ENCODE measurements at regions not wholly inside any gene's neighbourhood (a gene's known extent, or its start where the extent isn't known, plus 50 kb on each side); places are given as distances from the start of the nearest gene placed in this dataset.
A peak's percentile ranks its signal among the peaks of the same experiment; 100 is the strongest.
"Not testable (repeated sequence)": the region's sequence is repeated elsewhere in the genome, so short reads cannot be mapped to it uniquely, and the experiment has no call there.

DNA sequence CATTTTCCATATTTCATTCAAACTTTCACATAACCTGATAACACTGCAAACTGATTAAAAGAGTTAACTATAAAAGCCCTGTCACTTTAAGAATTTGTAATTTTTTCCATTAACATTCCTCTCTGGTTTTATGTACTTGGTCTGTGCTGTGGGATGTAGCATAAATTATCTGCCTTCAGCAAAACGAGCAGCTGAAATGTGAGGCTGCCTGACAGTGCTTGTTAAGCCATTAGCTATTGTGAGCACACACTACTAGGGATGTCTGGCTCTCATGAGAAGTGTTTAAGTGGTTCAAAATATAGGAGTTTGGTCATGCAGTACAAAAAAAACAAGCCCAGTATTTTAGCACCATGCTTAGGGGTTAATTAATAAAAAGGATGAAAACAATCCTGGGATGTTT is 63.0 kb downstream of the HOXA1 start:
- no peak for DNase-seq (ENCODE audit: low spot score)

DNA sequence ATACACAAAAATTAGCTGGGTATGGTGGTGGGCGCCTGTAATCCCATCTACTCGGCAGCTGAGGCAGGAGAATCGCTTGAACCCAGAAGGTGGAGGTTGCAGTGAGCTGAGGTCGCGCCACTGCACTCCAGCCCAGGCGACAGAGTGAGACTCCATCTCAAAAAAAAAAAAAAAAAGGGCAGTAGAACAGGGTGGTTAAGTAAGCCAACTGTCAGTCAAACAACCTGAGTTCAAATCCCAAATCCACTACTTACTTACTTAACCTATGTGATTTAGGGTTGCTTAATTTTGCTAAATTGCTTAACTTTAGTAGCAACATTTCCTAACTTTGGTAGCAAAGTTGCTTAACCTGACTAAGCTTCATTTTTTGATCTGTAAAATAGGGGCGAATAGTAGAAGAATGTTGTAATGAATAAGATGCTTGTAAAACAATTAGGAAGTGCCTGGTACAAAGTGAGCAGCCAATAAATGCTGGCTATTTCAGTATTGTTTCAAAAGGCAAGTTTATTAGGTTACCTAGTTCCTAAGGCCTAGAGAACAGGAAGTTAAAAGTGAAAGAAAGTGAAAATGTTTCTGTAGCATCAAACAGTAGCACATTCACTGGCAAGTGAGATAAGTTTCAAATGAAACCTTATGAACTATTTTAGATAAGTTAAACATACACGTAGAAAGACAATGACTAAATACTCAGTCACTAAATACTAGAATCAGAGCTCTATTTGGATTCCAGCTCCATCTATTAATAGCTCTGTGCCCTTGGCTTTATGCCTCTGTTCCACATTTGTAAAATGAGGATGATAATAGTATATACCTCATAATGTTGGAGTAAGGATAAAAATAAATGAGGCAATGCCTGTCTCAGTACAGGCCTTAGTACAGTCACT is 64.3 kb downstream of the HOXA1 start:
- DNase-seq (ENCODE audit: low spot score): no peak

DNA sequence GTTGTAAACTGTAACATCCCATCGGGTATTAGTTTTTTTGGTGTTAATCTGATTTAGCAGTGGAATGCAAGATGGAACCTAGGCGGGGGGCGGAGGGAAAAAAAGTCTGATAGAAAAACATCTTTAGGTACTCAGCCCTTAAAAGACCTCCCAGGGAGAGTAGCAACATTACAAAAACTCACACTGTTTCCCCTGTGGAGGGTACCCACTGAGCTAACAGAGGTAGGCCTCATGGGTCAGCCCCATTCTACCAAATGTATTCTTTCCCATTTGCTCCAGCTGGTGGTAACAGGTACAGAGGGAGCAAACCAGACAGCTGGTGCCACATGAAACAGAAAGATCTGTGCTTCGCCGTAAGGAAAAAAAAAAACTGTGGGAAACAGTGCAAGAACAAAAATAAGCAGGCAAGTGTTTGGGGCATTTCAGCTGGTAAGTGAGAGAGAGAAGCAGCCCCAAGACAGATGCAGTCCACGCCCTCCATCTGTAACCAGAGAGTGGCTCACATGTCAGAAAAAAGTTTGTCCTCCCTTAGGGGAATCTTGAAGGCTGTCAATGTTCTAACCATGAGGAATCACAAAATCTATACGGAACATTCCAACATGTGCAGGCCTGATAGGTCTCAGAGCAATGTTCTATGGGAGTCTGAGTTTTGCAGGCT is 65.3 kb downstream of the HOXA1 start:
- no peak for DNase-seq (ENCODE audit: low spot score)

DNA sequence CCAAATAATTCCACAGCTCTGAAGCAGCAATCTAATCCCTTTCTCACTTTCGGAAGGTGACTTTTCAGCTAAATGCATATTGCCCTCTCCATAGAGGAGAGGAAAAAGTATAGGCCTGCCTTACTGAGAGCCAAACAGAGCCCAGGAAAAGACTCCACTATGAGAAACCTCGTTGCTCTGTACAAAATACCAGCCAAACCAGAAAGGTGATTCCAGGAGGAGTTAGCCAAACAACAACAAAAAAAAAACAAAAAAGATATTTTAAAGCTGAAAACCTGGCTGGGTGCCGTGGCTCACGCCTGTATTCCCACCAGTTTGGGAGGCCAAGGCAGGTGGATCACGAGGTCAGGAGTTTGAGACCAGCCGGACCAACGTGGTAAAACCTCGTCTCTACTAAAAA is 70.5 kb downstream of the HOXA1 start:
- DNase-seq (ENCODE audit: low spot score): no peak

DNA sequence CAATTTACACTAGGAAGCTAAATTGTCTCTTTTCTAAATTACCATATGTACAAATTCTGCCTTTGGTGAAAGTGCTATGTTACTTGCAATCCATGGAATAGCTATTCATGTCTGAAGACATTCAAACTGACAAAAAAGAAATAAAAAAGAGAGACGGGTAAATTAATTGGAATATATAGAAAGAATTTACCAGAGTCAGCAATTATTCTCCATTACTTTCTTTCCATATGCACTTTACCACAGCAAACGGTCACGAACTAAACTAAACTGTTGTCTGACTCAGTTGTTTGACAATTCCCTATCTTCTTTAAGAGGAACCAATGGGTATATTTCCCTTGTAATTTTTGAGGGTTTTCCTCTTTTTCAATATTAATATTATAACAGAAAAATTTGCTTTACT is 85.7 kb downstream of the HOXA1 start:
- no peak for DNase-seq (ENCODE audit: low spot score)

DNA sequence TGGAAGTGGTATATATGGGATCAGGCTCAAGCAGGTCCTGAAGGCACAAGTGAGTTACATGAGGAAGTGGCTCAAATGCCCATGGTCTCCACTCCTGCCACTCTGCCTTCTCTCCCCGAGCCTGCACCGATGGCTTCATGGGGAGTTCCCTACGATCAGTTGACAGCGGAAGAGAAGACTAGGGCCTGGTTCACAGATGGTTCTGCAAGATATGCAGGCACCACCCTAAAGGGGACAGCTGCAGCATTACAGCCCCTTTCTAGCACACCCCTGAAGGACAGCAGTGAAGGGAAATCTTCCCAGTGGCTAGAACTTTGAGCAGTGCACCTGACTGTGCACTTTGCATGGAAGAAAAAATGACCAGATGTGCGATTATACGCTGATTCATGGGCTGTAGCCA is 95.3 kb downstream of the HOXA1 start:
- no peak for DNase-seq (ENCODE audit: low spot score)

DNA sequence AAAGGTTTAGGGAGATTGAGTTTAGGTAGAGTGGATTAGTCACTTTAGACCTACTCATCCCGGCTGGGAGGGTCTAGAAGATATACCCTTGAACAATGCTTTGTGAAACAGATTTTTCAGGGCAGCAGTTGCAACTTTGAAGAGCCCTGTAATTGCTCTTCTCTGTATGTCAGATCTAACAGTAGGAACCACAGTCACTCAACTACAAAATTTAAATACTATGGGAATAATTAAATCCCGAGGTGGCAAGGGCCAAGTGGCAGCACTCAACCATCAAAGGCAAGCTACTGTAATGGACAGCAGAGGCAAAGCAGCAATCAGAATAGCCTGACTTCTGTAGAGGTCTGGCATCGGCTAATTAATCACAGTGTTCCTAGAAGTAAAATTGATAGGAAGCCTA is 97.5 kb downstream of the HOXA1 start:
- not testable (repeated sequence) for DNase-seq (ENCODE audit: low spot score)

DNA sequence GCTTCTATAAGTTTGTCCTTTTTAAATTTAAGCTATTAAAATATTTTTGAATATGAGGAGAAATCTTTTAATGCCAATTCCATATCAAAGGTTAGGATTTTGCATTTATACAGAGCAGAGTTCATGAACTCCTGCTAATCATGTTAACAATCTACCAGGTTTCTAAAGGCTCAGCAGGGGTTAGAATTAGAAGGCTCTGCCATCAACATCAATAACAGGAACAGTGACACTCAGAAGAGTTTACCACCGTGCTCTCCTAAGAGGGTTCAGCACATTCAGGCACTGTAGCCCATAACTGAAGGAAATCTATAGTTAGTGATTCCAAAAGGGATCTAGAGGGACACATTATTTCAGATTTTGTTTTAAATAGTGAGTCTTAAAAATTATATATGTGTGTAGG is 100.1 kb downstream of the HOXA1 start:
- DNase-seq (ENCODE audit: low spot score): no peak

DNA sequence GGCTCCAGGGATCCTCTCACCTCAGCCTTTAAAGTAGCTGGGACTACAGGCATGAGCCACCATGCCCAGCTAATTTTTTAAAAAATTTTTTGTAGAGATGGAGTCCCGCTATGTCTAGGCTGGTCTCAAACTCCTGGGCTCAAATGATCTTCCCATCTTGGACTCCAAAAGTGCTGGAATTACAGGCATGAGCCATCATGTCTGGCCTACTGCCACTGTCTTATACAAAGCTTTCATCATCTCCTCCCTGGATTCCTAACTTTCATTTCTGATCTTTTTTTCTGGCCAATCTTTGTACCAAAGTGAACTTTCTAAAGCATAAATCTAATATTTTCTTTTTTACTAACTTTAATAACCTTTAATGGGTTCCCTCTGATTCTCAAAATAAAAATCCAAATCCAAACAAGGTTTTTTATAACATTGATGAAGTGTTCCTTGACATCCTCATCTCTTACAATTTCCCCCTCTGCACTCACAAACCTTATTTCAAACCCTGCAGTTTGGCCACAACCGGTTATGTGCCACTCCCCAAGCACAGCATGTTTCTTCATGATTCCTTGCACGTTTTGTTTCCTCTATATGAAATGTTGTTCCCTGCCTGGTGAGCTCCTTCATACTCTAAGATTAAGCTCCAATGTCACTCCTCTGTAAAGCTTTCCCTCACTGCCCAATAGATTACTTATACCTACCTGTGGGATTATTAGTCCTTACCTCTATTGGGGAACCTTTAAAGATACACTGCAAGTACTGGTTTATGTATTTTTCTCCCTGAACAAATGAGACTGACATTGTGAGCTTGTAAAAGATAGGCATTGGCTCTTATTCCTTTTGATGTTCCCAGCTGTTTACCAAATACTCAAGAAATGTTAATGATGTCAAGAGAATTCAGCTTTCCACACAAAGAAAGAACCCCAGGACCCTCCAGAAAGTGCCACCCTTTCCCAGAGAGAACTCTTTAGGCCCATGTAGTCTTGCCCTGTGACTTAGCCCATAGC is 101.7 kb downstream of the HOXA1 start:
- DNase-seq (ENCODE audit: low spot score): peak; percentile 51

DNA sequence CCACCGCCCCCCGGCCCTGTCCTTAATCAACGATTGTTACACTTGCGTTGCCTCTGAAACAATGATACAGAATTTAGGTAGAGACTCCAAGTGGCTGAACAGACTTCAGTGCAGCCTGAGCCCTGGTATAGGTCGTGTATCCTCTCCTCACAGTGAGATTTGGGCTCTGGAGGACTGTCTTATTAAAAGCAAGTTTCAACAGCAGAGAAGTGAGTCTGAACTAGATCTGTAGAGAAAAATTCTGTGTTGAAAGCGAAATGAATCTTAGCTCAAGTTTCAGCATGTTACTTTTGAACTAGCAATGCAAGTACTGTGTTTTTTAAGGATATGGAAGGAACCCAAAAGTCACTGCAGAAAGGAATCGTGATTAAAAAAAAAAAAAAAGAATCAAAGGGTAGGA is 103.1 kb downstream of the HOXA1 start:
- no peak for DNase-seq (ENCODE audit: low spot score)

DNA sequence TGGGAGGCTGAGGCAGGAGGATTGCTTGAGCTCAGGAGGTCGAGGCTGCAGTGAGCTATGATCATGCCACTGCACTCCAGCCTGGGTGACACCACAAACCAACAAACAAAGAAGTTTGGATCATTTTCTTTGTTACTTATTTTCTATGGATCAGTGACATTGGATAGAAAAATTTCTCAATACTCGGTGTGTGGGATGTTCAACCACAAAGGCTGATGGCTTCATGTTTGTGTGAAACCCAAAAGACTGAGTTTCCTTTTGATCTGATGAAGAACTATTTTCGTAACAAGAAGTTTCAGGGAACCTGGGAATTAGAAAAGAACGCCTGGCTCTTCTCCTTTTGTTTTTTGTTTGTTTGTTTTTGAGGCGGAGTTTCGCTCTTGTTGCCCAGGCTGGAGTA is 104.0 kb downstream of the HOXA1 start:
- DNase-seq (ENCODE audit: low spot score): no peak

DNA sequence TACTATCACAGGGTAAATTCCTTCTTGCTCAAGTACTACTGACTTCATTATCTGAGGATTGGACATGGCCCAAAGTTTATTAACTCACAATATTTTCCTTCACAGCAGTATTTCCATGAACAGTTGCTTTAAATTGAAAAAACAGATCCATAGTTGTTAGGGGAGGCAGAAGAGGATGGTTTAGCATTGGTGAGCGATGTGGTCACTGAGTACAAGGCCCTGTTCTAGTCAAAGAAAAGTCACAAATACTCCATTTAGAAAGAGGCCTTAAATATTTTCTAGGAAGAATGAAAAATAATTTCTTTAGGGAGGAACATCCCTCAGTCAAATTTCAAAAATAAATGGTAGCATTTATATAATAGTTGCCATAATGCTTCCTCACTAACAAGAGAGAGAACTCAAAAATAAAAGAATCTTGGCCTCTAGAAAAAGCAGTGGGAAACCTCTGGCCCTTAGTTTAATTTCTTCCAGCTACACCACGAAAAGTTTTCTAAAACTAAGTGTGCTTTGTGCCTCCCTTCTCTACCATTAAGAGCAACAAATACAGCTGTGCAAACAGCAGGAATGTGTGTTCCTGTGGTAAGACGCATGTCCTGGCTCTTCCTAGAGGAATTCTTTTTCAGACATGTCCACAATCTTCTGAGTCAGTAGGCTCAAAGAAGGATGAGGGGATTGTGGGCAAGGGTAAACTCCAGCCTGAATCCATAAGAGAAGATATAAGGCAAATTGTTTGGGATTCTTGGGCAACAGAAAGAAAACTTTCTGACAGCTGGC is 105.7 kb downstream of the HOXA1 start:
- no peak for DNase-seq (ENCODE audit: low spot score)

DNA sequence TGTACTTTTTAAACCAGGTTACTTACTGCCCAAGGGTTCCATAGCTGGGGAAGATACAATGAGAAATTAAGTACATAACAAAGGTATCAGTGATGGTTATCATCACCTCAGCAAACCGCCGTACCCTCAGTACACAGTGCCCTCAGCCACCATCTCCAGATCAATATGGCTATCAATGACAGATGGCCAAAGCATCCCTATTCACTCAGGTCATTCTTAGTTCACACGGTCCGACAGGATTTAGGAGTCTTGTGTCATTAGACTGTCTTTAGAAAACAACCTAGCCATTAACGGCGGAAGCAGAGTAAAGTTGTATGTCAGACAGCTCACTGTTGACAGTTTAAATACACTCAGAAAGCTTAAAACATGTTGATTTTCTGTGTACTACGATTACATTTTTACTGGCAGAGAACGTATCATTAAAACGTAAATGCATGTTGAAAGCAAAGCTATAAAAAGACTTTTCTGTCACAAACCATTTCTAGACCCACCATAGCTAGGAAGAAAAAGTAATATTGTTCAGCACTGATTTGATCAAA is 106.9 kb downstream of the HOXA1 start:
- DNase-seq (ENCODE audit: low spot score): no peak

DNA sequence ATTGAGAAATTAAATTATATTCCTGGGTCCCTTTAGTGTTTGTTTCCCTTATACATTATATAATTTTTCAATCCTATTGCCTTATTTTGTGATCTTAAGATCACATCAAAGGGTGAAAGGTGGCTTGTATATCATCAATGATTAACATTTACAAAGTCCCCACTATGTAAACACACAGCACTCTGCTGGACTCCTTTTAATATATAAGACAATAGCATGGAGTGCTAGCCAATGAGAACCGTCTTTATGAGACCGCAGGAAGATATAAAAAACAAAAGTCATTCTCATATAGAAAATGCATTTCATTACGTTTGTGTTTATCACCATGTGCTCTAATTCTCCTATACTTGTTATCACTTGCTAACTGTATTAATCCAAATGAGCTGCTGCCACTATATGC is 108.5 kb downstream of the HOXA1 start:
- no peak for DNase-seq (ENCODE audit: low spot score)

DNA sequence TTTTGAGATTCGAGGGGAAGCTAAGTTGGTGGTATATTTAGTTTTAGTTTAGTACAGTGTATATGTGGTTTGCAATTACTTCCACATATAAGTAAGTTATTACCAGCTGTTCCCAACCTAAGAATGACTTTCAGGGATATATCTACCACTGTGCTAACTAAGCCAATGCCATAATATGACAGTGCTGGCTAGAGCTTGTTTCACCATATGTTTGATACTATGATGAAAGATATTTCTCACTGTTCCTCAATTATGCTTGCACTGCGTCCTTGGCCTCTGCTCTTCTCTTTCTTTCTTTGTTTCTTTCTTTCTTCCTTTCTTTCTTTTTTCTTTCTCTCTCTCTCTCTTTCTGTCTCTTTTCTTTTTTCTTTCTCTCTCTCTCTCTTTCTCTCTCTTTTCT is 113.8 kb upstream of the SKAP2 start:
- DNase-seq (ENCODE audit: low spot score): no peak

DNA sequence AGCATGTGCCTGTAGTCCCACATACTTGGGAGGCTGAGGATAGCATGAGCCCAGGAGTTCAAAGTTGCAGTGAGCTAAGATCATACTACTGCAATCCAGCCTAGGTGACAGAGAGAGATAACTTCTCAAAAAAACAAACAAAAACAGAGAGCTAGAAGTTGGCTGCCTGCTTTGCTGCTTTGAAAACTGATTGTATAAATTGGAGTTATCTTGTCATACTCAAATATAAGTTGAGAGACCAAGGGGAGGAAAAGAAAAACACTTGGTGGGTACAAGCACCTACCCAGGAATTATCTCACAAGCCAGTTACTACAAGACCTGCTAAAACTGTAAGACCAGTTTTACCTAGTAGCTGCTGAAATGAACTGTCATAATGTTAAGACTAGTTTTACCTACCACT is 112.5 kb upstream of the SKAP2 start:
- no peak for DNase-seq (ENCODE audit: low spot score)

DNA sequence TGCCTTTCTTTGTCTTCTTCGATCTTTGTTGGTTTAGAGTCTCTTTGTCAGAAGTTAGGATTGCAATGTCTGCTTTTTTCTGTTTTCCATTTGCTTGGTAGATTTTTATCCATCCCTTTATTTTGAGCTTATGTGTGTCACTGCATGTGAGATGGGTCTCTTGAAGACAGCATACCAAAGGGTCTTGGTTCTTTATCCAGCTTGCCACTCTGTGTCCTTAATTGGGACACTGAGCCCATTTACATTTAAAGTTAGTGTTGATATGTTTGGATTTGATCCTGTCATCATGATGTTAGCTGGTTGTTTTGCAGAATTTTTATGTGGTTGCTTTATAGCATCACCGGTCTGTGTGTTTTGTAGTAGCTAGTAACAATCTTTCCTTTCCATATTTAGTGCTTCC is 107.5 kb upstream of the SKAP2 start:
- DNase-seq (ENCODE audit: low spot score): not testable (repeated sequence)

DNA sequence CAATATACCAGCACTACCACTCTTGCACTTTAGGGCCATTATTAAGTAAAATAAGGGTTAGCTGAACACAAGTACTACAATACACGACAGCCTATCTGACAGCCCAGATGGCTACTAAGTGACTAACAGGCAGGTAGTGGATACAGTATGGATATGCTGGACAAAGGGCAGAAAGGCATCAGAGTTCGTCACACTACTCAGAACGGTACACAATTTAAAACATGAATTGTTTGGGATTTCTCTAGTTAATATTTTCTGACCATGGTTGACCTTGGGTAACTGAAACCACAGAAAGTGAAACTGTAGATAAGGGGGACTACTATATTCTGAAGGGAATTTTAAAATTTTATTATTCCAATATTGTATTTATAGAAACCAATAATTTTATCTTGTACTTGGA is 101.3 kb upstream of the SKAP2 start:
- no peak for DNase-seq (ENCODE audit: low spot score)

DNA sequence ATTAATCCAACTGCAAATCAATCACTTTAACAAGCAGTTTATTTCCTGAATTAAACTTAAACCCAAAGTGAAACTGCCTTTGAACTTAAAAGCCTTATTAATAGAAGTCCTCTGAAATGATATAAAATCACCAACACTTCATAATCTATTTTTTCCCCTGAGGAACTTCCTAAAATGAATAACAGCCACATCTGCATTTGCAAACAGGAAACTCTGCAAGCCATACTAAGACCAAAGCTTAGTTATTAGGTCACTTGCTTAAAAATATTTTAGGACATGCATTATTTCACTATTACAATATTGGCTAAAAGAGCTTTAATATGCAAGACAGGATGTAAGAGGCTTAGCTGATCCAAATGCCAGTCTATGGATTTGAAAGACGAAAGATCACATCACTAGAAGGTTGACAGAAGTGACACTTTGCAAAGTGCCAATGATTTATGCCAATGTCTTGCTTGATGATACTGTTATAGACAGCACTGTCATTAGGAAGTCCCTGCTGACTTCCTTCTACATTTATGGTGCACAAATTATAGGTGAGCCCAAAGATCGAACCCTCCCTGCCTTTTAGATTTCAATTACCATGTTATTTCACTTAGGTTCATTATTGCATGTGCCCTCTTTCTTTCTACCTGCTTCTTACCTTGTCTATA is 99.9 kb upstream of the SKAP2 start:
- DNase-seq (ENCODE audit: low spot score): no peak

DNA sequence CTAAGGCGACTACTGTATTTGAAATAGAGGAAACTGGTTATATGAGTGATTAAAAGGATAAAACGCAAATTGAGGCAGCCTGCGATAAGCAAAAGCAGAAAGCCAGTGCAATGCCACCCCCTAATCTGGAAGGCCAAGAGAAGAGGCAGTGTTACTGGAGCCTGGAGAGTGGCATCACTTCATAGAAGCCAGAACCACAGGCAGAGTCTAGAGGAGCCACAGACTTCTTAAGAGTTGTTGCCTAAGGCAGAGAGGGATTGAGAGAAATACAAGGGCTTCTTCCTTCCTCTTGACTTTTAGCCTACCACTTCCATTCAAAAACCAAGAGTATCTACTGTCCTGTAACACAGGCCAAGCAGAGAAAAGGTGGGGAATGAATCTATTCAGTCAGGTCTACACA is 94.9 kb upstream of the SKAP2 start:
- DNase-seq (ENCODE audit: low spot score): no peak

DNA sequence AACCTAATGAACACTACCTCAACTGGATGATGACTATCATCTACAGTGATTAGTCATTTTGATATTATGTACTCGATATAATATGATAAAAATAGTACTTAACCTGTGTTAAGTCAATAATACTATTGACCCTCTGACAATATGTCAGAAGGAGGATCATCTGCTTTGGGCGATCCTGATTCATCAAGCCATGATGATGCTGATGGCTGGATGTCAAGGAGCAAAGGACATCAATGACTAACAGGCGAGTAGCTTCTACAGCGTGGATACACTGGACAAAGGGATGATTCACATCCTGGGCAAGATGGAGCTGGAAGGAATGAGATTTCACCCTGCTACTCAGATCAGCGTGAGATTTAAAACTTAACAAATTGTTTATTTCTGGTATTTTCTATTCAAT is 94.4 kb upstream of the SKAP2 start:
- no peak for DNase-seq (ENCODE audit: low spot score)
